ENCODE measurements at regions not wholly inside any gene's neighbourhood (a gene's known extent, or its start where the extent isn't known, plus 50 kb on each side); places are given as distances from the start of the nearest gene placed in this dataset.

DNA sequence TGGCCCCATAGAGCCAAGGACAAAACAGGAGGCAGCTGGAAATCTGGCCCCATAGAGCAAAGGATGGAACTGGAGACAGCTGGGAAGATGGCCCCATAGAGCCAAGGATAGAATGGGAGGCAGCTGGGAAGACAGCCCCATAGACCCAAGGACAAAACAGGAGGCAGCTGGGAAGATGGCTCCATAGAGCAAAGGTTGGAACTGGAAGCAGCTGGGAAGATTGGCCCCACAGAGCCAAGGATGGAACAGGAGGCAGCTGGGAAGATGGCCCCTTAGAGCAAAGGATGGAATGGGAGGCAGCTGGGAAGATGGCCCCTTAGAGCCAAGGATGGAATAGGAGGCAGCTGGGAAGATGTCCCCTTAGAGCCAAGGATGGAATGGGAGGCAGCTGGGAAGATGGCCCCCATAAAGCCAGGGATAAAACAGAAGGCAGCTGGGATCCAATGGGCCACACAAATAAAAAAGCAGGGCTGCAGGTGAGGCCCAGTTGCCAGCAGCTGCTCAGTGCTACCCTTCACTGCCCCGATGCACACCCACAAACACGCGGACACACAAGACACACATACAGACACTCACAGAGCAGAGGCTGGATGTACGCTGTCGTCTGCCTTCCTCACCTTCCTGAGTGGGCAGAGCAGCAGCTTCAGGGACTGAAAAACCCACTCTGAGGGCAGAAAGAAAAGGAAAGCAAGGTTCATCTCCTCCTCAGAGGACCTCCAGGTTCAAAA lies 505.4 kb upstream of the MYT1L start:
- TF ChIP-seq, protein P1, sequence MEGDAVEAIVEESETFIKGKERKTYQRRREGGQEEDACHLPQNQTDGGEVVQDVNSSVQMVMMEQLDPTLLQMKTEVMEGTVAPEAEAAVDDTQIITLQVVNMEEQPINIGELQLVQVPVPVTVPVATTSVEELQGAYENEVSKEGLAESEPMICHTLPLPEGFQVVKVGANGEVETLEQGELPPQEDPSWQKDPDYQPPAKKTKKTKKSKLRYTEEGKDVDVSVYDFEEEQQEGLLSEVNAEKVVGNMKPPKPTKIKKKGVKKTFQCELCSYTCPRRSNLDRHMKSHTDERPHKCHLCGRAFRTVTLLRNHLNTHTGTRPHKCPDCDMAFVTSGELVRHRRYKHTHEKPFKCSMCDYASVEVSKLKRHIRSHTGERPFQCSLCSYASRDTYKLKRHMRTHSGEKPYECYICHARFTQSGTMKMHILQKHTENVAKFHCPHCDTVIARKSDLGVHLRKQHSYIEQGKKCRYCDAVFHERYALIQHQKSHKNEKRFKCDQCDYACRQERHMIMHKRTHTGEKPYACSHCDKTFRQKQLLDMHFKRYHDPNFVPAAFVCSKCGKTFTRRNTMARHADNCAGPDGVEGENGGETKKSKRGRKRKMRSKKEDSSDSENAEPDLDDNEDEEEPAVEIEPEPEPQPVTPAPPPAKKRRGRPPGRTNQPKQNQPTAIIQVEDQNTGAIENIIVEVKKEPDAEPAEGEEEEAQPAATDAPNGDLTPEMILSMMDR (IDR thresholded peaks at IDR 0.05; ENCODE audit: unreplicated experiment), result no peak
- Mint-ChIP-seq H3K4me1 (ENCODE audit: unreplicated experiment) (no peaks in the 10 kb centered on the region), H3K4me3 (ENCODE audit: unreplicated experiment) (no peak overlapping the region), H3K27me3 (ENCODE audit: unreplicated experiment) (peaks cover 5% of the 10 kb centered on the region), H3K9me3 (ENCODE audit: unreplicated experiment) (no peaks in the 10 kb centered on the region), H3K36me3 (ENCODE audit: low read depth, unreplicated experiment) (peaks cover 8% of the 10 kb centered on the region), H3K27ac (ENCODE audit: unreplicated experiment) (no peak overlapping the region)
- DNase-seq (ENCODE audit: low spot score), result no peak

DNA sequence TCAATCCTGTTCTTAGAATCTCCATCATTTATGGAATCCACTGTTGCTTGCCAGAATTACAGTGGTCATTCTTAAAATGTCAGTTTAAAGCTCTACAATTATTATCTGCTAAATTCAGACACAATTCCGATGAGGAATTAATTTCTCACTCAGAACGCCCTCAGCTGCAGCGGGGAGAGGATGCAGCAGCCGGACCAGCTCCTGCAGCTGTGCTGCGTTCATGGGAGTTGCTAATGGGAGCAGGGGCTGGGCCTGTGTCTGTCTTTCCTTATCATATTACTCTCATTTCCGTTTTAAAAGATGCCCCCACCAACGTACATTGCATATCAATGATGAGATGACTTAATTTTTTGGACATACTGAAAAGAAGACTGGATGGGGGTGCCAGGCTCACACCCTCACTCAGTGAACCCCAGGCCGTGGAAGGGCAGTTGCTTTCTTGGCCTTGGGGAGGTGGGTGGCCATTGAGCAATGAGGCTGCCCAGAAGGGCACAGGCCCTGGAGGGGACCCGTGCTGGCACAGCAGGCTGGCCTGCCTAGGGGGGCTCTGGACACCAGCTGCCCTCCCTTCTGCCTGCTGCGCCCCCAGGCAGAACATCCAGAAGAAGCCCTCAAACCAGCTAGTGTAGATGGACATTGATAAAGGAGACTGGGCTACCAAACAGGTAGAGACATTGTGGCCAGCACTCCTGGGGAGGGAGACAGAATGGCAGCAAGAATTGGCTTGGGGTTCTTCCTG lies 503.6 kb upstream of the MYT1L start:
- TF ChIP-seq, protein P1 (IDR thresholded peaks at IDR 0.05; ENCODE audit: unreplicated experiment), result no peak
- DNase-seq (ENCODE audit: low spot score), result no peak
- Mint-ChIP-seq H3K36me3 (ENCODE audit: low read depth, unreplicated experiment) (peaks cover 8% of the 10 kb centered on the region), H3K4me3 (ENCODE audit: unreplicated experiment) (no peak overlapping the region), H3K27me3 (ENCODE audit: unreplicated experiment) (peaks cover 5% of the 10 kb centered on the region), H3K27ac (ENCODE audit: unreplicated experiment) (no peak overlapping the region), H3K9me3 (ENCODE audit: unreplicated experiment) (no peaks in the 10 kb centered on the region), H3K4me1 (ENCODE audit: unreplicated experiment) (no peaks in the 10 kb centered on the region)

GRCh38 chr2:2834105-2834504 lies 503.0 kb upstream of the MYT1L start:
- H3K4me1 Mint-ChIP-seq (ENCODE audit: unreplicated experiment), result no peaks in the 10 kb centered on the region
- H3K36me3 Mint-ChIP-seq (ENCODE audit: low read depth, unreplicated experiment), result peaks cover 8% of the 10 kb centered on the region
- no peaks in the 10 kb centered on the region for H3K9me3 Mint-ChIP-seq (ENCODE audit: unreplicated experiment)
- TF ChIP-seq, protein P1 (IDR thresholded peaks at IDR 0.05; ENCODE audit: unreplicated experiment), result no peak
- peaks cover 5% of the 10 kb centered on the region for H3K27me3 Mint-ChIP-seq (ENCODE audit: unreplicated experiment)
- H3K27ac Mint-ChIP-seq (ENCODE audit: unreplicated experiment), result no peak overlapping the region
- DNase-seq (ENCODE audit: low spot score), result no peak
- no peak overlapping the region for H3K4me3 Mint-ChIP-seq (ENCODE audit: unreplicated experiment)

GRCh38 chr2:2832657-2833056 lies 501.6 kb upstream of the MYT1L start:
- H3K4me3 Mint-ChIP-seq (ENCODE audit: unreplicated experiment), result no peak overlapping the region
- no peak for DNase-seq (ENCODE audit: low spot score)
- no peaks in the 10 kb centered on the region for H3K4me1 Mint-ChIP-seq (ENCODE audit: unreplicated experiment)
- no peaks in the 10 kb centered on the region for H3K9me3 Mint-ChIP-seq (ENCODE audit: unreplicated experiment)
- H3K27ac Mint-ChIP-seq (ENCODE audit: unreplicated experiment), result no peak overlapping the region
- peaks cover 3% of the 10 kb centered on the region for H3K27me3 Mint-ChIP-seq (ENCODE audit: unreplicated experiment)
- TF ChIP-seq, protein P1 (IDR thresholded peaks at IDR 0.05; ENCODE audit: unreplicated experiment), result no peak
- H3K36me3 Mint-ChIP-seq (ENCODE audit: low read depth, unreplicated experiment), result peaks cover 6% of the 10 kb centered on the region

- Mint-ChIP-seq H3K4me1 (ENCODE audit: unreplicated experiment) (no peaks in the 10 kb centered on the region), H3K4me3 (ENCODE audit: unreplicated experiment) (no peak overlapping the region), H3K36me3 (ENCODE audit: low read depth, unreplicated experiment) (peaks cover 3% of the 10 kb centered on the region), H3K9me3 (ENCODE audit: unreplicated experiment) (no peaks in the 10 kb centered on the region), H3K27ac (ENCODE audit: unreplicated experiment) (no peak overlapping the region), H3K27me3 (ENCODE audit: unreplicated experiment) (peaks cover 3% of the 10 kb centered on the region)
- no peak for DNase-seq (ENCODE audit: low spot score)
- TF ChIP-seq, protein P1 (IDR thresholded peaks at IDR 0.05; ENCODE audit: unreplicated experiment), result no peak
These were observed 500.6 kb upstream of the MYT1L start for GRCh38 chr2:2831633-2832032.

Data from endothelial cell (in vitro differentiated cells).